Endothelial cell of umbilical vein (primary cell): ENCODE measurements at regions not wholly inside any gene's neighbourhood (a gene's known extent, or its start where the extent isn't known, plus 50 kb on each side); places are given as distances from the start of the nearest gene placed in this dataset.

Experiments used
- BruUV-seq: library from RNA; stranded (reverse); fragments of 400-500 nt; replicated peaks from 2 replicates; lab custom pipeline; 2021; lab: Mats Ljungman, UMichigan
- CTCF ChIA-PET: fragments of 300-600, 350-600 bp; sonication (Branson Sonifier 250); formaldehyde crosslinking; loops from one replicate; lab custom pipeline; 2021; ENCODE audit warnings: antibody characterized with exemption, inconsistent platforms; lab: Charles Lee
- POLR2A ChIA-PET: fragments of 300-600, 350-600 bp; sonication (Branson Sonifier 250); formaldehyde crosslinking; loops from one replicate; lab custom pipeline; 2021; ENCODE audit warnings: antibody characterized with exemption, inconsistent platforms; lab: Charles Lee
- DNase-seq: peaks from one replicate; pipeline ENCODE4 v3.0.0-alpha.2; 2011; ENCODE audit warnings: low read depth, low spot score
- FAIRE-seq: peaks from 2 replicates; lab custom pipeline; 2011; peaks lifted over from hg19 to GRCh38; lab: Jason Lieb, UNC
- H2AFZ ChIP-seq: 2 replicates; pipeline ENCODE4 v1.6.0; 2012; ENCODE audit warnings: low read depth, low read length, control low read depth, inconsistent platforms
- H3K27ac ChIP-seq: 2 replicates; pipeline ENCODE4 v1.5.1; 2011; ENCODE audit warnings: low read depth, mild to moderate bottlenecking, control low read depth, low read length, moderate library complexity; ENCODE audit not compliant: insufficient read depth
- H3K27me3 ChIP-seq, 2 experiments: 2 replicates each; pipeline versions ENCODE4 v1.6.0 to v1.6.1; 2011; ENCODE audit warnings: low read length in 2 of 2, mixed read lengths in 1 of 2; ENCODE audit not compliant: control insufficient read depth in 2 of 2, insufficient read depth in 2 of 2
- H3K36me3 ChIP-seq, 2 experiments: 2 replicates in 1 of 2; 3 replicates in 1 of 2; pipeline ENCODE4 v1.5.1; 2011; ENCODE audit warnings: low read length in 2 of 2, mild to moderate bottlenecking in 1 of 2, moderate library complexity in 1 of 2; ENCODE audit not compliant: control insufficient read depth in 2 of 2, insufficient read depth in 2 of 2; ENCODE audit errors: extremely low read depth in 1 of 2
- H3K4me1 ChIP-seq: 3 replicates; pipeline ENCODE4 v1.5.1; 2011; ENCODE audit warnings: mild to moderate bottlenecking, low read length; ENCODE audit not compliant: control insufficient read depth, insufficient read depth; ENCODE audit errors: extremely low read depth
- H3K4me2 ChIP-seq: 2 replicates; pipeline ENCODE4 v1.6.1; 2011; ENCODE audit warnings: low read length, control low read depth, mixed read lengths; ENCODE audit not compliant: insufficient read depth
- H3K4me3 ChIP-seq, 3 experiments: fragments of 200-600 bp in 1 of 3; sonication (generic), shearing (Covaris generic) in 1 of 3; replicated peaks in 1 of 3; 2 replicates each; pipeline ENCODE4 v1.5.1; 2011 to 2016; ENCODE audit warnings: control low read depth in 3 of 3, low read length in 3 of 3, mild to moderate bottlenecking in 2 of 3, inconsistent platforms in 1 of 3, low read depth in 1 of 3, moderate library complexity in 1 of 3; ENCODE audit not compliant: insufficient read depth in 1 of 3
- H3K79me2 ChIP-seq: 2 replicates; pipeline ENCODE4 v1.6.0; 2012; ENCODE audit warnings: low read length, inconsistent platforms; ENCODE audit not compliant: control insufficient read depth, insufficient read depth
- H3K9ac ChIP-seq: replicated peaks from 2 replicates; pipeline ENCODE3; 2011; ENCODE audit warnings: low read length, control low read depth; ENCODE audit not compliant: insufficient read depth; ENCODE audit errors: extremely low read depth
- H3K9me1 ChIP-seq: replicated peaks from 3 replicates; pipeline ENCODE4 v1.6.0; 2011; ENCODE audit warnings: mild to moderate bottlenecking, low read length; ENCODE audit not compliant: control insufficient read depth, insufficient read depth; ENCODE audit errors: extremely low read depth
- H3K9me3 ChIP-seq: replicated peaks from 2 replicates; pipeline ENCODE4 v1.5.1; 2012; ENCODE audit warnings: low read length, inconsistent platforms; ENCODE audit not compliant: control insufficient read depth, insufficient read depth
- H4K20me1 ChIP-seq: replicated peaks from 2 replicates; pipeline ENCODE3; 2011; ENCODE audit warnings: mild to moderate bottlenecking, low read length; ENCODE audit not compliant: control insufficient read depth, insufficient read depth; ENCODE audit errors: extremely low read depth
- CTCF ChIP-seq, 2 donors: IDR thresholded peaks; 1 replicate in 1 of 2; 2 replicates in 1 of 2; pipeline ENCODE4 v1.5.1; 2011; ENCODE audit warnings: low read length in 2 of 2, mild to moderate bottlenecking in 2 of 2, moderate library complexity in 2 of 2, control low read depth in 1 of 2, inconsistent platforms in 1 of 2, low read depth in 1 of 2; ENCODE audit not compliant: insufficient read depth in 1 of 2; ENCODE audit errors: extremely low read depth in 1 of 2
- EZH2 ChIP-seq: IDR thresholded peaks from 2 replicates; pipeline ENCODE4 v1.6.1; 2012; ENCODE audit warnings: borderline replicate concordance, low read depth, mild to moderate bottlenecking, moderate library complexity, low read length, inconsistent platforms; ENCODE audit not compliant: severe bottlenecking
- FOS ChIP-seq: IDR thresholded peaks from 2 replicates; pipeline ENCODE4 v1.6.1; 2011; ENCODE audit warnings: mild to moderate bottlenecking, low read length, moderate library complexity, borderline replicate concordance; ENCODE audit not compliant: insufficient read depth
- JUN ChIP-seq: IDR thresholded peaks from 2 replicates; pipeline ENCODE4 v1.6.1; 2011; ENCODE audit warnings: borderline replicate concordance, low read depth; ENCODE audit not compliant: insufficient read length, insufficient read depth
- MAX ChIP-seq: IDR thresholded peaks from 2 replicates; pipeline ENCODE4 v1.6.1; 2011; ENCODE audit not compliant: insufficient read depth, insufficient read length
- dilution Hi-C: fragments of 300-500 bp; cut with MboI; formaldehyde crosslinking; loops from one replicate; pipeline ENCODE4 v1.15.0; 2019; ENCODE audit warnings: low sequenced_read_pairs; ENCODE audit not compliant: extremely low pct_ligation_motif_present
- intact Hi-C: fragments of 100-400 bp; cut with micrococcal nuclease; formaldehyde crosslinking; loops from one replicate; pipeline ENCODE4 v1.10.0; 2022

GRCh38 chr2:176536439-176537133, 267.3 kb downstream of the MTX2 start:
- CTCF ChIA-PET: interaction anchor here (4.0 kb wide), 1 partner anchor 17 kb away, joined by 20 read pairs; no protein-coding TSS in a partner anchor
- Histone ChIP-seq H3K9ac (no peak overlapping the region), H3K79me2 (no peaks in the 10 kb centered on the region), H4K20me1 (no peaks in the 10 kb centered on the region), H2AFZ (no peak overlapping the region), H3K9me1 (no peaks in the 10 kb centered on the region), H3K27me3 (no peaks in the 10 kb centered on the region), H3K4me1 (no peaks in the 10 kb centered on the region), H3K36me3 (no peaks in the 10 kb centered on the region), H3K4me3 (no peak overlapping the region), H3K9me3 (no peaks in the 10 kb centered on the region), H3K27ac (no peak overlapping the region), H3K4me2 (no peak overlapping the region)
- no peak for FAIRE-seq
- intact Hi-C loops: no loop called here
- no peak for TF ChIP-seq EZH2
- no peak for TF ChIP-seq MAX
- no peak for TF ChIP-seq FOS
- no peak for TF ChIP-seq CTCF (IDR thresholded peaks at IDR 0.05; ENCODE audit: extremely low read depth in 1 of 2, insufficient read depth in 1 of 2, low read depth in 1 of 2, low read length in 2 of 2)
- TF ChIP-seq JUN: no peak
- no TSS peak for BruUV-seq
- no peak for DNase-seq
- dilution Hi-C loops: no loop called here
- POLR2A ChIA-PET: no interaction called here
